ENCODE measurements at regions not wholly inside any gene's neighbourhood (a gene's known extent, or its start where the extent isn't known, plus 50 kb on each side); places are given as distances from the start of the nearest gene placed in this dataset.

DNA sequence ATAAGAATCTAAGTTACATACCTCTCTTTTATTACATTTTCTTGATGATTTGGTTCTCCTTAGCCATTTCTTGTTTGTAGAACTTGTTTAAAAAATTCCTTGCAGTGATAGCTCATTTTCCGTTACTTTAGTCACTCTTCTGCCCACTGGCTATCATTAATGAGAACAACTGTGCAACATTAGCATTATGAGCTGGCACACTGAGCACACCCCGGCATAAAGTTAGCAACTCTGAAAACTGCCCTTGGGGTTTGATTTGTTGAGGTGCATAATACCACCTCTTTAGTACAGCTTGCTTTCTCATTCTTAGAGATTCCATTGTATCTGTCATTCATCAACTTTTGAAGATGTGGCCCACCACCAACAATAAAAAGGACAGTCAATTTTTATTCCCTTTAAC, 87.6 kb upstream of the ADCY1 start:
- Histone ChIP-seq H3K27me3 (ENCODE audit: control insufficient read depth, insufficient read depth, low read length) (no peaks in the 10 kb centered on the region; the same call in none of the 2 replicates), H3K4me1 (ENCODE audit: control insufficient read depth, insufficient read depth, low read length) (no peaks in the 10 kb centered on the region), H3K27ac (ENCODE audit: low read length) (no peak overlapping the region), H3K36me3 (ENCODE audit: control insufficient read depth, insufficient read depth, low read length) (no peaks in the 10 kb centered on the region), H3K4me3 (ENCODE audit: low read depth in 2 of 2, low read length in 2 of 2) (no peak overlapping the region), H3K9me3 (ENCODE audit: control insufficient read depth, insufficient read depth, low read depth, low read length) (no peaks in the 10 kb centered on the region)
- ATAC-seq: no peak
- no peak for DNase-seq (ENCODE audit: low read depth, low spot score)
- ChIA-PET POLR2A (no interaction called here), CTCF (no interaction called here)
- intact Hi-C loops (cut with micrococcal nuclease; ENCODE audit: unreplicated experiment): no loop called here
- TF ChIP-seq, protein P1, sequence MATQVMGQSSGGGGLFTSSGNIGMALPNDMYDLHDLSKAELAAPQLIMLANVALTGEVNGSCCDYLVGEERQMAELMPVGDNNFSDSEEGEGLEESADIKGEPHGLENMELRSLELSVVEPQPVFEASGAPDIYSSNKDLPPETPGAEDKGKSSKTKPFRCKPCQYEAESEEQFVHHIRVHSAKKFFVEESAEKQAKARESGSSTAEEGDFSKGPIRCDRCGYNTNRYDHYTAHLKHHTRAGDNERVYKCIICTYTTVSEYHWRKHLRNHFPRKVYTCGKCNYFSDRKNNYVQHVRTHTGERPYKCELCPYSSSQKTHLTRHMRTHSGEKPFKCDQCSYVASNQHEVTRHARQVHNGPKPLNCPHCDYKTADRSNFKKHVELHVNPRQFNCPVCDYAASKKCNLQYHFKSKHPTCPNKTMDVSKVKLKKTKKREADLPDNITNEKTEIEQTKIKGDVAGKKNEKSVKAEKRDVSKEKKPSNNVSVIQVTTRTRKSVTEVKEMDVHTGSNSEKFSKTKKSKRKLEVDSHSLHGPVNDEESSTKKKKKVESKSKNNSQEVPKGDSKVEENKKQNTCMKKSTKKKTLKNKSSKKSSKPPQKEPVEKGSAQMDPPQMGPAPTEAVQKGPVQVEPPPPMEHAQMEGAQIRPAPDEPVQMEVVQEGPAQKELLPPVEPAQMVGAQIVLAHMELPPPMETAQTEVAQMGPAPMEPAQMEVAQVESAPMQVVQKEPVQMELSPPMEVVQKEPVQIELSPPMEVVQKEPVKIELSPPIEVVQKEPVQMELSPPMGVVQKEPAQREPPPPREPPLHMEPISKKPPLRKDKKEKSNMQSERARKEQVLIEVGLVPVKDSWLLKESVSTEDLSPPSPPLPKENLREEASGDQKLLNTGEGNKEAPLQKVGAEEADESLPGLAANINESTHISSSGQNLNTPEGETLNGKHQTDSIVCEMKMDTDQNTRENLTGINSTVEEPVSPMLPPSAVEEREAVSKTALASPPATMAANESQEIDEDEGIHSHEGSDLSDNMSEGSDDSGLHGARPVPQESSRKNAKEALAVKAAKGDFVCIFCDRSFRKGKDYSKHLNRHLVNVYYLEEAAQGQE (IDR thresholded peaks at IDR 0.05; ENCODE audit: insufficient read depth in 1 of 2, low read depth in 2 of 2, low read length in 1 of 2): no peak
- no TSS peak for BruUV-seq (replicated peaks)
- in situ Hi-C loops (cut with HindIII; ENCODE audit: low pct_unique_long_range_greater_than_20kb, low sequenced_read_pairs): no loop called here

DNA sequence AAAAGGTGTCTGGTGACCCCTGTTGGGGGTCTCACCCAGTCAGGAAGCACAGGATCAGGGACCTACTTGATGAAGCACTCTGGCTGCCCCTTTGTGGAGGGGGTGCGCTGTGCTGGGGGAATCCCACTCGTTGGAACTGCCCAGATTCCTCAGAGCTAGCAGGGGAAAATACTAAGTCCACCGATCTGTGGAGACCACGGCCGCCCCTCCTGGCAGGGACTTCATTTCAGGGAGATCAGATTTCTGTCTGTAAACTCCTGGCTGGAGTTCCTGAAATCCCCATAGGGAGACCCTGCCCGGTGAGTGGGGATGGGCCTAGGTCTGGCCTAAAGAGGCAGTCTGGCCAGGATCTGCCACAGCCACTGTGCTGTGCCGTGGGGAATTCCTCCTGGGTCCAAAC, 79.3 kb upstream of the ADCY1 start:
- Histone ChIP-seq H3K27ac (ENCODE audit: low read length) (no peak overlapping the region), H3K27me3 (ENCODE audit: control insufficient read depth, insufficient read depth, low read length) (no peaks in the 10 kb centered on the region; the same call in 1 of the 2 replicates), H3K9me3 (ENCODE audit: control insufficient read depth, insufficient read depth, low read depth, low read length) (no peaks in the 10 kb centered on the region), H3K4me1 (ENCODE audit: control insufficient read depth, insufficient read depth, low read length) (no peaks in the 10 kb centered on the region), H3K36me3 (ENCODE audit: control insufficient read depth, insufficient read depth, low read length) (no peaks in the 10 kb centered on the region), H3K4me3 (ENCODE audit: low read depth in 2 of 2, low read length in 2 of 2) (no peak overlapping the region)
- intact Hi-C loops (cut with micrococcal nuclease; ENCODE audit: unreplicated experiment): no loop called here
- ChIA-PET CTCF (no interaction called here), POLR2A (no interaction called here)
- DNase-seq (ENCODE audit: low read depth, low spot score) (no peak), ATAC-seq (no peak)
- in situ Hi-C loops (cut with HindIII; ENCODE audit: low pct_unique_long_range_greater_than_20kb, low sequenced_read_pairs): no loop called here
- BruUV-seq (replicated peaks): no TSS peak
- TF ChIP-seq TCF7L2 (IDR thresholded peaks at IDR 0.05; ENCODE audit: low read depth, low read length) (no peak), SIN3A (IDR thresholded peaks at IDR 0.05; ENCODE audit: borderline replicate concordance, insufficient read depth, low read depth, low read length) (no peak), POLR2AphosphoS5 (IDR thresholded peaks at IDR 0.05; ENCODE audit: low read depth, low read length) (no peak)
- TF ChIP-seq, protein P1 (IDR thresholded peaks at IDR 0.05; ENCODE audit: insufficient read depth in 1 of 2, low read depth in 2 of 2, low read length in 1 of 2): no peak
- TF ChIP-seq, protein P2, sequence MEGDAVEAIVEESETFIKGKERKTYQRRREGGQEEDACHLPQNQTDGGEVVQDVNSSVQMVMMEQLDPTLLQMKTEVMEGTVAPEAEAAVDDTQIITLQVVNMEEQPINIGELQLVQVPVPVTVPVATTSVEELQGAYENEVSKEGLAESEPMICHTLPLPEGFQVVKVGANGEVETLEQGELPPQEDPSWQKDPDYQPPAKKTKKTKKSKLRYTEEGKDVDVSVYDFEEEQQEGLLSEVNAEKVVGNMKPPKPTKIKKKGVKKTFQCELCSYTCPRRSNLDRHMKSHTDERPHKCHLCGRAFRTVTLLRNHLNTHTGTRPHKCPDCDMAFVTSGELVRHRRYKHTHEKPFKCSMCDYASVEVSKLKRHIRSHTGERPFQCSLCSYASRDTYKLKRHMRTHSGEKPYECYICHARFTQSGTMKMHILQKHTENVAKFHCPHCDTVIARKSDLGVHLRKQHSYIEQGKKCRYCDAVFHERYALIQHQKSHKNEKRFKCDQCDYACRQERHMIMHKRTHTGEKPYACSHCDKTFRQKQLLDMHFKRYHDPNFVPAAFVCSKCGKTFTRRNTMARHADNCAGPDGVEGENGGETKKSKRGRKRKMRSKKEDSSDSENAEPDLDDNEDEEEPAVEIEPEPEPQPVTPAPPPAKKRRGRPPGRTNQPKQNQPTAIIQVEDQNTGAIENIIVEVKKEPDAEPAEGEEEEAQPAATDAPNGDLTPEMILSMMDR (IDR thresholded peaks at IDR 0.05): no peak
